Lung microvascular endothelial cell (primary cell): ENCODE measurements at regions not wholly inside any gene's neighbourhood (a gene's known extent, or its start where the extent isn't known, plus 50 kb on each side); places are given as distances from the start of the nearest gene placed in this dataset.

Experiments
- DNase-seq, 2 donors: peaks; one replicate each; pipeline versions ENCODE4 v3.0.0 to v3.0.0-alpha.2; 2010; ENCODE audit warnings: low read depth in 2 of 2

- DNase-seq: no peak
Observed at GRCh38 chr1:207971331-207972219, 60.6 kb upstream of the CD34 start.

- DNase-seq: no peak
Observed at GRCh38 chr1:207970329-207971233, 59.7 kb upstream of the CD34 start.

- DNase-seq: no peak
Observed at GRCh38 chr1:207969528-207969927, 58.6 kb upstream of the CD34 start.

GRCh38 chr1:207968521-207969009, 57.6 kb upstream of the CD34 start:
- DNase-seq: no peak

- no peak for DNase-seq
Observed at GRCh38 chr1:207967703-207968102, 56.8 kb upstream of the CD34 start.

GRCh38 chr1:207966521-207966920, 55.6 kb upstream of the CD34 start:
- peak in 1 of 2 donors; percentile 63 for DNase-seq

GRCh38 chr1:207965392-207966387, 54.8 kb upstream of the CD34 start:
- no peak for DNase-seq

GRCh38 chr1:207964195-207964966, 53.5 kb upstream of the CD34 start:
- DNase-seq: peak in 1 of 2 donors; percentile 71

GRCh38 chr1:207963427-207964194, 52.7 kb upstream of the CD34 start:
- DNase-seq: peak; percentile 89 to 94

GRCh38 chr1:207962716-207963426, 51.9 kb upstream of the CD34 start:
- DNase-seq: peak; percentile 21 to 57
